ENCODE measurements at regions not wholly inside any gene's neighbourhood (a gene's known extent, or its start where the extent isn't known, plus 50 kb on each side); places are given as distances from the start of the nearest gene placed in this dataset.

- H3K27ac ChIP-seq = no peak overlapping the region
- no peak for TF ChIP-seq CTCF (conservative IDR thresholded peaks at IDR 0.05)
- no peak for TF ChIP-seq ZFX (IDR thresholded peaks at IDR 0.05)
Observed at GRCh38 chr4:3663791-3664190, 102.4 kb upstream of the ADRA2C start.

GRCh38 chr4:3662516-3662915, 103.7 kb upstream of the ADRA2C start:
- TF ChIP-seq CTCF (conservative IDR thresholded peaks at IDR 0.05) = no peak
- TF ChIP-seq ZFX (IDR thresholded peaks at IDR 0.05) = no peak
- H3K27ac ChIP-seq = no peak overlapping the region

- H3K27ac ChIP-seq = no peak overlapping the region
- TF ChIP-seq CTCF (conservative IDR thresholded peaks at IDR 0.05) = no peak
- TF ChIP-seq ZFX (IDR thresholded peaks at IDR 0.05) = no peak
Observed at GRCh38 chr4:3661989-3662388, 104.2 kb upstream of the ADRA2C start.

- H3K27ac ChIP-seq = no peak overlapping the region
- TF ChIP-seq CTCF (conservative IDR thresholded peaks at IDR 0.05) (no peak), ZFX (IDR thresholded peaks at IDR 0.05) (no peak)
Observed at GRCh38 chr4:3660928-3661515, 105.2 kb upstream of the ADRA2C start.

GRCh38 chr4:3660086-3660927, 105.9 kb upstream of the ADRA2C start:
- no peak overlapping the region for H3K27ac ChIP-seq
- TF ChIP-seq CTCF (conservative IDR thresholded peaks at IDR 0.05) (no peak), ZFX (IDR thresholded peaks at IDR 0.05) (no peak)

GRCh38 chr4:3659131-3659530, 107.1 kb upstream of the ADRA2C start:
- H3K27ac ChIP-seq = no peak overlapping the region

More at GRCh38 chr4:3659131-3659530, 107.1 kb upstream of the ADRA2C start:
- TF ChIP-seq CTCF (conservative IDR thresholded peaks at IDR 0.05) (no peak), ZFX (IDR thresholded peaks at IDR 0.05) (no peak)

Measured in C4-2B (cell line).